ENCODE measurements at regions not wholly inside any gene's neighbourhood (a gene's known extent, or its start where the extent isn't known, plus 50 kb on each side); places are given as distances from the start of the nearest gene placed in this dataset.

- TF ChIP-seq, protein P1, sequence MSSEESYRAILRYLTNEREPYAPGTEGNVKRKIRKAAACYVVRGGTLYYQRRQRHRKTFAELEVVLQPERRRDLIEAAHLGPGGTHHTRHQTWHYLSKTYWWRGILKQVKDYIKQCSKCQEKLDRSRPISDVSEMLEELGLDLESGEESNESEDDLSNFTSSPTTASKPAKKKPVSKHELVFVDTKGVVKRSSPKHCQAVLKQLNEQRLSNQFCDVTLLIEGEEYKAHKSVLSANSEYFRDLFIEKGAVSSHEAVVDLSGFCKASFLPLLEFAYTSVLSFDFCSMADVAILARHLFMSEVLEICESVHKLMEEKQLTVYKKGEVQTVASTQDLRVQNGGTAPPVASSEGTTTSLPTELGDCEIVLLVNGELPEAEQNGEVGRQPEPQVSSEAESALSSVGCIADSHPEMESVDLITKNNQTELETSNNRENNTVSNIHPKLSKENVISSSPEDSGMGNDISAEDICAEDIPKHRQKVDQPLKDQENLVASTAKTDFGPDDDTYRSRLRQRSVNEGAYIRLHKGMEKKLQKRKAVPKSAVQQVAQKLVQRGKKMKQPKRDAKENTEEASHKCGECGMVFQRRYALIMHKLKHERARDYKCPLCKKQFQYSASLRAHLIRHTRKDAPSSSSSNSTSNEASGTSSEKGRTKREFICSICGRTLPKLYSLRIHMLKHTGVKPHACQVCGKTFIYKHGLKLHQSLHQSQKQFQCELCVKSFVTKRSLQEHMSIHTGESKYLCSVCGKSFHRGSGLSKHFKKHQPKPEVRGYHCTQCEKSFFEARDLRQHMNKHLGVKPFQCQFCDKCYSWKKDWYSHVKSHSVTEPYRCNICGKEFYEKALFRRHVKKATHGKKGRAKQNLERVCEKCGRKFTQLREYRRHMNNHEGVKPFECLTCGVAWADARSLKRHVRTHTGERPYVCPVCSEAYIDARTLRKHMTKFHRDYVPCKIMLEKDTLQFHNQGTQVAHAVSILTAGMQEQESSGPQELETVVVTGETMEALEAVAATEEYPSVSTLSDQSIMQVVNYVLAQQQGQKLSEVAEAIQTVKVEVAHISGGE (CRISPR knock-in tag; IDR thresholded peaks at IDR 0.05) = no peak
- TF ChIP-seq STAT1 (conservative IDR thresholded peaks at IDR 0.05) = no peak
- TF ChIP-seq, protein P2, sequence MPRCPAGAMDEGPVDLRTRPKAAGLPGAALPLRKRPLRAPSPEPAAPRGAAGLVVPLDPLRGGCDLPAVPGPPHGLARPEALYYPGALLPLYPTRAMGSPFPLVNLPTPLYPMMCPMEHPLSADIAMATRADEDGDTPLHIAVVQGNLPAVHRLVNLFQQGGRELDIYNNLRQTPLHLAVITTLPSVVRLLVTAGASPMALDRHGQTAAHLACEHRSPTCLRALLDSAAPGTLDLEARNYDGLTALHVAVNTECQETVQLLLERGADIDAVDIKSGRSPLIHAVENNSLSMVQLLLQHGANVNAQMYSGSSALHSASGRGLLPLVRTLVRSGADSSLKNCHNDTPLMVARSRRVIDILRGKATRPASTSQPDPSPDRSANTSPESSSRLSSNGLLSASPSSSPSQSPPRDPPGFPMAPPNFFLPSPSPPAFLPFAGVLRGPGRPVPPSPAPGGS (IDR thresholded peaks at IDR 0.05; ENCODE audit: borderline replicate concordance, insufficient read depth, low read depth, low read length, poor library complexity, severe bottlenecking) = no peak
- TF ChIP-seq MLLT1 (IDR thresholded peaks at IDR 0.05) = no peak
- TF ChIP-seq, protein P3, sequence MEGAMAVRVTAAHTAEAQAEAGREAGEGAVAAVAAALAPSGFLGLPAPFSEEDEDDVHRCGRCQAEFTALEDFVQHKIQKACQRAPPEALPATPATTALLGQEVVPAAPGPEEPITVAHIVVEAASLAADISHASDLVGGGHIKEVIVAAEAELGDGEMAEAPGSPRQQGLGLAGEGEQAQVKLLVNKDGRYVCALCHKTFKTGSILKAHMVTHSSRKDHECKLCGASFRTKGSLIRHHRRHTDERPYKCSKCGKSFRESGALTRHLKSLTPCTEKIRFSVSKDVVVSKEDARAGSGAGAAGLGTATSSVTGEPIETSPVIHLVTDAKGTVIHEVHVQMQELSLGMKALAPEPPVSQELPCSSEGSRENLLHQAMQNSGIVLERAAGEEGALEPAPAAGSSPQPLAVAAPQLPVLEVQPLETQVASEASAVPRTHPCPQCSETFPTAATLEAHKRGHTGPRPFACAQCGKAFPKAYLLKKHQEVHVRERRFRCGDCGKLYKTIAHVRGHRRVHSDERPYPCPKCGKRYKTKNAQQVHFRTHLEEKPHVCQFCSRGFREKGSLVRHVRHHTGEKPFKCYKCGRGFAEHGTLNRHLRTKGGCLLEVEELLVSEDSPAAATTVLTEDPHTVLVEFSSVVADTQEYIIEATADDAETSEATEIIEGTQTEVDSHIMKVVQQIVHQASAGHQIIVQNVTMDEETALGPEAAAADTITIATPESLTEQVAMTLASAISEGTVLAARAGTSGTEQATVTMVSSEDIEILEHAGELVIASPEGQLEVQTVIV (IDR thresholded peaks at IDR 0.05; ENCODE audit: borderline replicate concordance, partially characterized antibody) = no peak
- no peak for TF ChIP-seq SMAD5 (IDR thresholded peaks at IDR 0.05; ENCODE audit: low read depth)
- TF ChIP-seq BCL11A (IDR thresholded peaks at IDR 0.05; ENCODE audit: low read depth, low read length) = no peak
- no peak for TF ChIP-seq CBX5 (IDR thresholded peaks at IDR 0.05; ENCODE audit: low read depth)
- no peak for TF ChIP-seq ZSCAN29 (IDR thresholded peaks at IDR 0.05)
Observed at GRCh38 chr17:11097121-11097520, 143.9 kb upstream of the SHISA6 start (continued).
